ENCODE measurements at regions not wholly inside any gene's neighbourhood (a gene's known extent, or its start where the extent isn't known, plus 50 kb on each side); places are given as distances from the start of the nearest gene placed in this dataset.

DNA sequence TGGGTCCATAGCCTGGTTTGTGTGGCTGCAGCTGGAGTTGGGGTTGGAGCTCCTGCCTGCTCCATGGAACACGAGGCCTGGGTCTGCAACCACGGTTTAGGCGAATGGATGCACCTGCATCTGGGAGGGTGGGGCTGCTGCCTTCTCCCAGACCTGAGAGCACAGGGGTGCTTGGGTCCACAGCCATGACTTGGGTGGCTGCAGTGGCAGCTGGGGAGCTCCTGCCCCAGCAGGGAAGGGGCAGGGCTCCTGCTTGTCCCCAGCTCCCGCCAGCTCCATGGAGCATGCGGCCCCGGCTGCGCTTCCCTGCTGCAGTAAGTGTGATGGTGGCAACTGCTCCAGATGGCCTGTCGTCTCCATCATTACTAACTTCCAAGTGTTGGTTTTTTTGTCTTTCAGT lies 571.1 kb upstream of the LRRN3 start:
- Histone ChIP-seq H4K20me1 (ENCODE audit: insufficient read depth, low read length) (no peaks in the 10 kb centered on the region), H3K9ac (ENCODE audit: insufficient read depth, low read length, poor library complexity, severe bottlenecking) (no peak overlapping the region), H3K27ac (ENCODE audit: low read depth in 1 of 2, low read length in 2 of 2) (no peak overlapping the region), H3K4me1 (ENCODE audit: control insufficient read depth in 1 of 2, insufficient read depth in 2 of 2, low read length in 2 of 2) (no peaks in the 10 kb centered on the region), H3K4me2 (replicated peaks; ENCODE audit: extremely low read depth, low read length, poor library complexity, severe bottlenecking) (no peak overlapping the region), H3K79me2 (ENCODE audit: insufficient read depth, low read length) (no peaks in the 10 kb centered on the region), H3K36me3 (replicated peaks in 1 of 2; ENCODE audit: control insufficient read depth in 1 of 2, insufficient read depth in 2 of 2, low read length in 2 of 2) (no peaks in the 10 kb centered on the region), H2AFZ (ENCODE audit: insufficient read depth, low read depth, low read length, poor library complexity, severe bottlenecking) (no peak overlapping the region), H3K9me3 (replicated peaks in 1 of 2; ENCODE audit: control insufficient read depth in 1 of 2, insufficient read depth in 1 of 2, low read length in 2 of 2) (peaks cover 31 to 39% of the 10 kb centered on the region in 2 donors), H3K4me3 (replicated peaks in 1 of 3; ENCODE audit: low read depth in 2 of 3, low read length in 3 of 3) (no peak overlapping the region), H3K27me3 (ENCODE audit: control insufficient read depth in 2 of 2, insufficient read depth in 2 of 2, low read length in 2 of 2) (no peaks in the 10 kb centered on the region)
- Mint-ChIP-seq H3K4me3 (no peak overlapping the region), H3K4me1 (no peaks in the 10 kb centered on the region), H3K36me3 (no peaks in the 10 kb centered on the region), H3K27me3 (ENCODE audit: low read depth in 3 of 3) (peaks cover 0 to 3% (median under 1%) of the 10 kb centered on the region in 3 donors), H3K9me3 (peaks cover 14 to 40% (median 25%) of the 10 kb centered on the region in 7 donors), H3K27ac (no peak overlapping the region)
- no peak for TF ChIP-seq CTCF (IDR thresholded peaks at IDR 0.05)
- intact Hi-C loops (cut with micrococcal nuclease): no loop called here
- no peak for DNase-seq
- WGBS (ENCODE audit: insufficient coverage): 91% methylated on average over 4 of the region's 8 CpGs

GRCh38 chr7:110521357-110521911 lies 569.5 kb upstream of the LRRN3 start:
- Mint-ChIP-seq H3K27ac (no peak overlapping the region), H3K9me3 (peaks cover 14 to 38% (median 25%) of the 10 kb centered on the region in 7 donors)

More at GRCh38 chr7:110521357-110521911, 569.5 kb upstream of the LRRN3 start:
- peaks cover 0 to 2% (median 0%) of the 10 kb centered on the region in 3 donors for H3K27me3 Mint-ChIP-seq (ENCODE audit: low read depth in 3 of 3)
- Histone ChIP-seq H3K4me1 (ENCODE audit: control insufficient read depth in 1 of 2, insufficient read depth in 2 of 2, low read length in 2 of 2) (no peaks in the 10 kb centered on the region), H3K9me3 (replicated peaks in 1 of 2; ENCODE audit: control insufficient read depth in 1 of 2, insufficient read depth in 1 of 2, low read length in 2 of 2) (peaks cover 25 to 38% of the 10 kb centered on the region in 2 donors), H3K79me2 (ENCODE audit: insufficient read depth, low read length) (no peaks in the 10 kb centered on the region), H3K4me3 (replicated peaks in 1 of 3; ENCODE audit: low read depth in 2 of 3, low read length in 3 of 3) (no peak overlapping the region), H2AFZ (ENCODE audit: insufficient read depth, low read depth, low read length, poor library complexity, severe bottlenecking) (no peak overlapping the region), H3K27ac (ENCODE audit: low read depth in 1 of 2, low read length in 2 of 2) (no peak overlapping the region), H3K27me3 (ENCODE audit: control insufficient read depth in 2 of 2, insufficient read depth in 2 of 2, low read length in 2 of 2) (no peaks in the 10 kb centered on the region), H3K36me3 (replicated peaks in 1 of 2; ENCODE audit: control insufficient read depth in 1 of 2, insufficient read depth in 2 of 2, low read length in 2 of 2) (no peaks in the 10 kb centered on the region), H4K20me1 (ENCODE audit: insufficient read depth, low read length) (no peaks in the 10 kb centered on the region), H3K4me2 (replicated peaks; ENCODE audit: extremely low read depth, low read length, poor library complexity, severe bottlenecking) (no peak overlapping the region), H3K9ac (ENCODE audit: insufficient read depth, low read length, poor library complexity, severe bottlenecking) (no peak overlapping the region)
- no peaks in the 10 kb centered on the region for H3K36me3 Mint-ChIP-seq
- WGBS (ENCODE audit: insufficient coverage): 85% methylated on average over 7 of the region's 8 CpGs
- TF ChIP-seq CTCF (IDR thresholded peaks at IDR 0.05): no peak
- DNase-seq: no peak
- intact Hi-C loops (cut with micrococcal nuclease): no loop called here
- no peak overlapping the region for H3K4me3 Mint-ChIP-seq
- H3K4me1 Mint-ChIP-seq: no peaks in the 10 kb centered on the region
